ENCODE measurements at regions not wholly inside any gene's neighbourhood (a gene's known extent, or its start where the extent isn't known, plus 50 kb on each side); places are given as distances from the start of the nearest gene placed in this dataset.

DNA sequence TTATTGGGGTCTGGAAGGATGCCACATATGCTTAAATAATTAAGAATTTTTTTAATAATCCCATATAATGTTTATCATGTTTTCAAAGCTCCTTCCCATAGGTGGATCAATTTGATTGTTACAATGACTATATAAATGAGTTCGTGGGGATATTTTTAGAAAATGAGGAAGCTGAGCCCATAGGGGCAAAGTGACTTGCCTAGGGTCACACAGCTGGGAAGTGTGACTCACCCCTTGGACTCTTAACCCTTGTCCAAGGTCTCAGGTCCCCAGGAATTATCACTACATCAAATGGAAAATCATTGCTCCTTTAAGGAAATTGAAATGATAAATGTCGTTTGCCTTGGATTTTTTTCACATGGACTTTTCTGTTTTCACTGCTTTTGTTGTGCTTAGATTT lies 161.2 kb upstream of the RGMA start:
- Histone ChIP-seq H2AFZ (ENCODE audit: low read depth, low read length, poor library complexity, severe bottlenecking) (no peak overlapping the region), H3K9ac (ENCODE audit: low read length) (no peak overlapping the region), H3K79me2 (ENCODE audit: insufficient read depth, low read length) (no peaks in the 10 kb centered on the region), H3K9me2 (ENCODE audit: insufficient read depth) (no peaks in the 10 kb centered on the region), H3K4me3 (replicated peaks in 1 of 2; ENCODE audit: low read depth in 1 of 2, low read length in 2 of 2) (no peak overlapping the region), H3K27ac (ENCODE audit: low read depth, low read length) (no peak overlapping the region), H3K36me3 (ENCODE audit: control insufficient read depth in 1 of 2, insufficient read depth in 2 of 2, low read length in 2 of 2) (no peaks in the 10 kb centered on the region), H3K27me3 (ENCODE audit: insufficient read depth, low read length) (peaks cover 15% of the 10 kb centered on the region), H4K20me1 (ENCODE audit: insufficient read depth) (no peaks in the 10 kb centered on the region), H3K4me2 (ENCODE audit: low read length) (no peak overlapping the region), H3K9me3 (ENCODE audit: control insufficient read depth in 1 of 2, insufficient read depth in 1 of 2, low read depth in 1 of 2, low read length in 2 of 2) (no peaks in the 10 kb centered on the region), H3K4me1 (ENCODE audit: control insufficient read depth in 1 of 2, insufficient read depth in 2 of 2, low read length in 2 of 2) (no peaks in the 10 kb centered on the region)
- intact Hi-C loops (cut with micrococcal nuclease) = no loop called here
- RAD21 ChIA-PET (ENCODE audit: low non-redundant PET in 1 of 2, low total read pairs in 2 of 2, uncharacterized antibody in 2 of 2, unreplicated experiment in 2 of 2) = no interaction called here
- BruUV-seq (replicated peaks) = no TSS peak
- TF ChIP-seq SP1 (IDR thresholded peaks at IDR 0.05; ENCODE audit: low read depth) (no peak), ZFX (IDR thresholded peaks at IDR 0.05) (no peak), RAD21 (IDR thresholded peaks at IDR 0.05; ENCODE audit: low read depth) (no peak), EZH2phosphoT487 (IDR thresholded peaks at IDR 0.05; ENCODE audit: borderline replicate concordance) (no peak), ELF1 (IDR thresholded peaks at IDR 0.05; ENCODE audit: borderline replicate concordance, low read depth) (no peak), POLR2AphosphoS5 (IDR thresholded peaks at IDR 0.05; ENCODE audit: low read depth, low read length) (no peak), ZNF274 (IDR thresholded peaks at IDR 0.05; ENCODE audit: low read depth, low read length) (no peak), YY1 (IDR thresholded peaks at IDR 0.05; ENCODE audit: extremely low read depth, insufficient replicate concordance, low read depth, low read length) (no peak), TCF7L2 (IDR thresholded peaks at IDR 0.05; ENCODE audit: borderline replicate concordance, extremely low read depth, insufficient read depth, insufficient read length) (no peak), JUND (IDR thresholded peaks at IDR 0.05) (no peak), CBX3 (IDR thresholded peaks at IDR 0.05; ENCODE audit: low read depth) (no peak), EZH2 (IDR thresholded peaks at IDR 0.05) (no peak), SIN3A (IDR thresholded peaks at IDR 0.05; ENCODE audit: low read depth) (no peak)
- POLR2A ChIA-PET = no interaction called here
- no peak for DNase-seq (ENCODE audit: low read depth, low spot score)
- ATAC-seq = no peak
- CTCF ChIA-PET = no interaction called here

DNA sequence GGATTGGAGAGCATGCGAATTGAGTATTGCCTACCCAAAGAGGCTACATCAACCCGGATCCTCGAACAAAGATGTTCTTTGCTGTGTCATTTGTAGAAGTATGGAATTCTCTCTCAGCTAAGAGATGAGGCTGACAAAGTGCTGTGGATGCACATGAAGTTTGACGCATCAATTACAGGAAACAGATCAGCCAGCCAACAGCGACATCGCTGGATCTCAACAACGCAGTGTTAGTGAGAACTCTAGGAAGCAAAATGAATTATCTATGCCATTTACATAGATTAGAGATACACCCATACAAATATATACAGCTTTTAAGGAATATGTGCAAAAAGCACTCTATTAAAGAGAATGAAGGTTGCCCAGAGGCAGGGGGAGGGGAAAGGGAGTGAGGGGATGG lies 160.6 kb upstream of the RGMA start:
- Histone ChIP-seq H3K9me3 (ENCODE audit: control insufficient read depth in 1 of 2, insufficient read depth in 1 of 2, low read depth in 1 of 2, low read length in 2 of 2) (no peaks in the 10 kb centered on the region), H4K20me1 (ENCODE audit: insufficient read depth) (no peaks in the 10 kb centered on the region), H3K4me3 (replicated peaks in 1 of 2; ENCODE audit: low read depth in 1 of 2, low read length in 2 of 2) (no peak overlapping the region), H3K4me1 (ENCODE audit: control insufficient read depth in 1 of 2, insufficient read depth in 2 of 2, low read length in 2 of 2) (no peaks in the 10 kb centered on the region), H2AFZ (ENCODE audit: low read depth, low read length, poor library complexity, severe bottlenecking) (no peak overlapping the region), H3K9me2 (ENCODE audit: insufficient read depth) (no peaks in the 10 kb centered on the region), H3K36me3 (ENCODE audit: control insufficient read depth in 1 of 2, insufficient read depth in 2 of 2, low read length in 2 of 2) (no peaks in the 10 kb centered on the region), H3K4me2 (ENCODE audit: low read length) (no peak overlapping the region), H3K27me3 (ENCODE audit: insufficient read depth, low read length) (peaks cover 15% of the 10 kb centered on the region), H3K9ac (ENCODE audit: low read length) (no peak overlapping the region), H3K79me2 (ENCODE audit: insufficient read depth, low read length) (no peaks in the 10 kb centered on the region), H3K27ac (ENCODE audit: low read depth, low read length) (no peak overlapping the region)
- no TSS peak for BruUV-seq (replicated peaks)
- ChIA-PET CTCF (no interaction called here), POLR2A (no interaction called here), RAD21 (ENCODE audit: low non-redundant PET in 1 of 2, low total read pairs in 2 of 2, uncharacterized antibody in 2 of 2, unreplicated experiment in 2 of 2) (no interaction called here)
- no peak for TF ChIP-seq CTCF (IDR thresholded peaks at IDR 0.05 in 2 of 3, conservative IDR thresholded peaks at IDR 0.05 in 1 of 3; ENCODE audit: borderline replicate concordance in 1 of 3, insufficient read depth in 1 of 3, low read depth in 2 of 3, low read length in 2 of 3)
- TF ChIP-seq ELF1 (IDR thresholded peaks at IDR 0.05; ENCODE audit: borderline replicate concordance, low read depth) = no peak
- no peak for TF ChIP-seq ATF3 (IDR thresholded peaks at IDR 0.05)
- no peak for TF ChIP-seq FOSL1 (IDR thresholded peaks at IDR 0.05; ENCODE audit: low read depth)
- TF ChIP-seq YY1 (IDR thresholded peaks at IDR 0.05; ENCODE audit: extremely low read depth, insufficient replicate concordance, low read depth, low read length) = no peak
- no peak for TF ChIP-seq TCF7L2 (IDR thresholded peaks at IDR 0.05; ENCODE audit: borderline replicate concordance, extremely low read depth, insufficient read depth, insufficient read length)
- no peak for TF ChIP-seq EZH2 (IDR thresholded peaks at IDR 0.05)
- no peak for TF ChIP-seq POLR2A (IDR thresholded peaks at IDR 0.05; ENCODE audit: borderline replicate concordance, extremely low read depth, insufficient read depth, insufficient read length)
- no peak for TF ChIP-seq EZH2phosphoT487 (IDR thresholded peaks at IDR 0.05; ENCODE audit: borderline replicate concordance)
- no peak for TF ChIP-seq JUND (IDR thresholded peaks at IDR 0.05)
- no peak for TF ChIP-seq RAD21 (IDR thresholded peaks at IDR 0.05; ENCODE audit: low read depth)
- no peak for TF ChIP-seq SRF (IDR thresholded peaks at IDR 0.05; ENCODE audit: low read depth)
- no peak for ATAC-seq
- intact Hi-C loops (cut with micrococcal nuclease) = no loop called here
- DNase-seq (ENCODE audit: low read depth, low spot score) = no peak
